Activated gamma-delta T cell treated with Interleukin-2 at 50 U/mL for 16 hours (primary cell): ENCODE measurements at regions not wholly inside any gene's neighbourhood (a gene's known extent, or its start where the extent isn't known, plus 50 kb on each side); places are given as distances from the start of the nearest gene placed in this dataset.

Experiments
- DNase-seq: peaks from one replicate; pipeline ENCODE4 v3.0.0-alpha.2; 2020

DNA sequence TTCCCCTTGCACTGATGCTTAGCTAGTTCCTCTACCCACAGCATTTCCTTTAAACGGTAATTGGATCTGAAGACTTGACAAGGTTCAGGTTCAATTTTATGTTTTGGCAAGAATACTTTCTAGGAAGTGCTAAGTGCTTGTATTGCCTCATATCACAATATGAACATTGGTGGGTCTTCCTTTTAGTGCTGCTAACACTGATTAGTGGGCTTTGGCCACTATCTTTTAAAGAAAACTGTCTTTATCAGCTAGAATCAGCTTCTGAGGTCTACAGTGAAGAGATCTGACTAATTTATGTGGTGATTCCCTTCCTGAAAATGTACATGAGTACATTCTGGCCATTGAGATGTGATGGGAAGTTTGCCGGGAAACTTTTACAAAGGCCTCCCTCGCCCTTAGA is 316.7 kb upstream of the KLF3 start:
- DNase-seq: no peak

DNA sequence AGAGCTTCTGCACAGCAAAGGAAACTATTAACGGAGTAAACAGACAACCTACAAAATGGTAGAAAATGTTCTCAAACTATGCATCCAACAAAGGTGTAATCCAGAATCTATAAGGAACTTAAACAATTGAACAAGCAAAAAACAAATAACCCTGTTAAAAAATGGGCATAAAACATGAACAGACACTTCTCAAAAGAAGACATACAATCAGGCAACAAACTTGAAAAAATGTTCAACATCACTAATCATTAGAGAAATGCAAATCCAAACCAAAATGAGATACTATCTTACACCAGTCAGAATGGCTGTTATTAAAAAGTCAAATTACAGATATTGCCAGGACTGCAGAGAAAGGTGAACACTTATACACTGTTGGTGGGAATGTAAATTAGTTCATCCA is 309.6 kb upstream of the KLF3 start:
- DNase-seq: no peak

- no peak for DNase-seq
Observed at GRCh38 chr4:38354872-38355271, 309.1 kb upstream of the KLF3 start.

- no peak for DNase-seq
Observed at GRCh38 chr4:38356686-38357085, 307.3 kb upstream of the KLF3 start.

- no peak for DNase-seq
Observed at GRCh38 chr4:38357546-38357945, 306.5 kb upstream of the KLF3 start.

DNA sequence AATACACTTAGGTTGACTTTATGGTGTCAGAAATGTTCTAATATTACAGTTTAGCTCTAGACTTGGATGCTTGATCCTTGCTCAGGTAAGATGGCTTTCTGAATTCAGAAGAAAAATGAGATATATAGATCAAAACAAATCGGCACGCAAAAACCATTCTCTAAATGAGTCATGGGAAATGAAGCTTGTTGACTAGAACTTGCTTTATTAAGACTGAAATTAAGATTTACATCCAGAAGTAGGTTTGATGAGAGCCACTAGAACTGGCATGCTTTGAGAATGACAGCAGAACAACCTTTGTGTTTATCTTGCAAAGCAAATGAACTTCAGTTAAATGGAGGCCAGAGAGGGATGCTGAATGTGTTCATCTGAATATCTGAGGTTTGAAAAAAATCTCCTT is 304.9 kb upstream of the KLF3 start:
- DNase-seq: no peak

DNA sequence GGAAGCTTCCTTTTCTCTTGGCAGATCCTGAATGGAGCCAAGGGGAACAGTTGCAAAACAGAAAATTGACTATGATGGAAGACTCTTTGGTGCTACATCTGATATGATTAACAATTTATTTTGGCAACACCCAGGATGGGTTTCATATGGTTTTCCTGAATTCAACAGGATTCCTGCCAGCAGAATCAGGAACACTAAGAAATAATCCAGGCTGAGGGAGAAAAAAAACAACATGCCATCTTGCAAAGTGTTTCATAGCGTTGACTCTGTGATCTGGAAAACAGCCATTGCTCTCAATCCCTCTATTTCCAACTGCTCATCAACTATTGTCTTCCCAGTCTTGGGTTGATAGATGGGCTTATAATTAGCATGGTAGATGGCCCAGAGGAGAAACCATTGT is 303.8 kb upstream of the KLF3 start:
- DNase-seq: no peak

DNA sequence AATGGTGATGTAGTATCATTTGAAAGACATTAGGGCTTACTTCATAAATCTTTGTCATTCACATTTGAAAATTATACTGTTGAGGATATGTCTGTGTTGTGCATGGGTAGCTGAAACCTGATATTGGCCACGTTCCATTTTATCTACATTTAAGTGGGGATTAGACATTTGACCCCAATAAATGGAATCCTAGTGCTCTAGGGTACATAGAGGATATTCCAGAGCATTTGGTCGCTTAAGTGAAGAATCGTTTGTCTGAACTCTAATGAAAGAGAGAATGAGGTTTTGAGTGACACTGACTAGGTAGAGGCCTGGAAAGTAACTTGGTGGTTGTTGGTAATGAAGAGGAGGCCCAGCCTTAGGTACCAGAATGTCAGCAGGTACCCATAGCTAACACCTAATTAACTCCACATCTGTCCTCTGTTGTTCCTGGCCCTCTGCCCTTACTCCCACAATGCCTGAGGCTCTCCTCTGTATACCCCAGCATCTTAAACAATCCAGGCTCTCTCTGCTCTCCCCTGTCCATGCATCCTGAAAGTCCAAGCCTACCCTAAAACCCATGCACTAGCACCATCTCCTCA is 299.5 kb upstream of the KLF3 start:
- DNase-seq: no peak

DNA sequence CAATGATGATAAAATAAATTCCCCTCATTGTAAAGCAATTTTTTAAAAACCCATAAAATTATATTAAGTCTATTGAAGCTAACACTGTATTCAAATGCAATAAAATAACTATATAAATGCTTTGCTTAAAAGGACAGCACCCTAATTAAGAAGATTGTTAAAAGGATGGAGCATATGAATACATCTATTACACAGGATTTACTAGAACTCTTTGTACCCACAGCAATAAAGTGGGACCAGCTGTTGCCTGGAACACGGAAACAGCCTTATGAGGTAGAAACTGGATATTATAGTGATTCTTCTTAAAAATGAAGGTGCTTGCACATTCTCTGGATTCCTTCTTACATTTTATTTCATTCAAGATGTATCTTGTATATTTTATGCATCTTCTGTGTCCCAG is 298.7 kb upstream of the KLF3 start:
- no peak for DNase-seq

DNA sequence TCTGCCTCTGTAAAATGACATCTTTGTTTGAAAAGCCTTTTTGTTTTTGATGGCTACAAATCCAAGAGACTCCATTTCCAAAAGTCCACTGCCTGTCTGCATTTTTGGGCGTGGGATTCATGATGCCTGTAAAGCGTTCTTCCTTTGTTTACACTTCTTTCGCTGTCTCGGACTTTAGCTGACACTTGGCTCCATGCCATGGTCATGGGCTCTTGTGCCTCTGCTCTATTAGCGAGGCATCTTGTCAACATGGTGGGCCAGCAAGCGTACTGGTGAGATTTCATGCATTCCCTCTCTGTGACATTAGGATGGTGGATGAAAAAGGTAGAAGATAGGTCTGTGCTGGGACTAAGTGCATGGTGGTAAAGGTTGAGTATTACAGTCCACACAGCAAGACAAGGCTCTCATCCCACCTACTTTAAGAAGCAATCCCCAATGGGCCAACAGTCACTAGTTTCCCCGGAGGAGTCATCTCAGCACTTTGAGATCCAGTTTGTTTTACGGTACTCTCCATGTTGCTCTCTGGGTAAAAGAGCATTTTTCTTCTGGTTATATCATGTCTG is 298.2 kb upstream of the KLF3 start:
- DNase-seq: no peak

- DNase-seq: no peak
Observed at GRCh38 chr4:38366456-38366855, 297.5 kb upstream of the KLF3 start.

DNA sequence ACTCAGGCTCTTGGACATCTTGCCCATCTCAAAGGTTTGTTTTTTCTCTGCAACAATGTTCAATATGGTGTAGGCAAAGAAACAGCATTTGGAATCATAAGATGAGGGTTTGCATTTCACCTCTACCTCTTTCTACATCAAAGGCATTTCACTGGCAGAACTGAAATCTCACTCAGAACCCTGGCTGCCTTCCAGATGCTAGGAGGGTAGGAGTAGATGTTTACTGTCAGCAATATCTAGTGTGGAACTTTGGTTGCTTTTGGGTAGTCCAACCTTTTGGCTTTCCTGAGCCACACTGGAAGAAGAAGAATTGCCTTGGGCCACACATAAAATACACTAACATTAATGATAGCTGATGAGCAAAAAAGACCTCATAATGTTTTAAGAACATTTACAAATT is 297.0 kb upstream of the KLF3 start:
- no peak for DNase-seq

- DNase-seq: no peak
Observed at GRCh38 chr4:38367642-38368174, 296.3 kb upstream of the KLF3 start.

DNA sequence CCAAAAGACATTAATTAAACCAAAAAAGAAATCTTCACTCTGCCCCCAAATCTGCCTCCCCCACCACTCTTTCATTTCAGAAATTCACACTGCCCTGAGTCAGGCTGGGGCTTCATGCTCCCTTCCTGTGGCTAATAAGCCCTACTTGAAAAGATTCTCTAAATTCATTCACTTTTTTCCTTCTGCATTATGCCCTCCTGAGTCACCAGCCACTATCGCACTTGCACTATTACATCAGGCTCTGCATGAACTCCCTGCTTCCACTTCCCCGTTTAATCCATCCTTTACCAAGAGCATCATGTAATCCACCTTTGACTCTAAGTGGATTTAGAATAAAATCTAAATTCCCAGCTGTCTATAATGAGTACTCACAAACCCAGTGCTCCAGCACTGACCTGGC is 295.4 kb upstream of the KLF3 start:
- DNase-seq: no peak

DNA sequence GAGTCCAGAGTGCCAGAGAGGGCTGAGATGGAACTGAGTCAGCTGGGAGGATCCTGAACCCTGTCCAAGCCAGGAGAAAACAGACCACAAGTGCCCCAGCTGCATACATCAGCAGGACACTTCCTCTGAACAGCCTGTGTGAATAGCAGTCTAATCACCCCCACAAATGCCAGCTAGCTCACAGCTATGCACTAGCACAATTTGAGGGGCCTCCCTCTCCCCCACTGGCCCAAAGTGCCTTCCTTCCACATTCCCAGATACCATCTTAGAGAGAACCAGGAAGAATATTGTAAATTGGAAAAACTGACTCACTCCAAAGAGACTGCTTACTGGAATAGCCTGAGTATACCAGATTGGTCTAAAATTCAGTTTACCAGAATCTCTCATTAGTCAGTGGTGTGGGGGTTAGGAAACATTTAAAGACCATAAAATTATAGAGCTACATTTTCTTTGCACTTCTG is 292.6 kb upstream of the KLF3 start:
- DNase-seq: no peak

DNA sequence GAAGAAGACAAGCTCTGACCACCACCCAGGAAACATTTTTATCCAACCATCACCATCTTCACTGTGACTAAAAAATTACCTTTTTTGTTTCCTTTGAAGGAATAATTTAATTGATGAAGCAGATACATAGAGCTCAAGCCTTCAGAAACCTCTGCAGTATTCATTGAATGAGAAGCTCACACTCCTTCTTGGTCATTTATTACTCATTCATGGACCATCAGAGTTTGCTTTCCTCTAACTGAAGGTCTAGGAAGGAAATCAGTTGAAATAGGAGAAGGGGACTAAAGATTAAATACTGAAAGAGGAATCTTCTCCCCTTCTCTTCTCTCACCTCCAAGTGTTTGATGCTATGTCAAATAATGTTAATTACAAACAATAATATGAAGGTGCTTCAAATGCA is 290.6 kb upstream of the KLF3 start:
- no peak for DNase-seq

GRCh38 chr4:38377195-38377594 is 286.8 kb upstream of the KLF3 start:
- DNase-seq: no peak

DNA sequence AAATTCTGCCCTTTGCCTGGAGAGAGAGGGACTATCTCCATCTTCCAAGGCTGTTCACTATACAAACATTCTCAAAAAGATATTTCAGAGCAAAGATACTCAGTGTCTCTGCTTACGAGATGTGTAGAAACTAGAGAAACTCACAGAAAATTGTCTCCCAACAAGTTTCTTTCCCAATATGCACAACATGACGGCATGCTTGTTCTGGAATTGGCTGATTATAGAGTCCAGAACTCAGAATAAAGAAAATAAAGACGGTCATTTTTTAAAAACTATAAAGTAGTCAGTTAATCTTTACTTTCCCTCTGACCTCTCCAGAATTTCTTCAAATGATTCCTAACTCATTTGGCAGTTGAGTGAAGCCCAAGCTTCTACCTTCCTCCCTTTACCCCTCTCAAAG is 285.5 kb upstream of the KLF3 start:
- no peak for DNase-seq

DNA sequence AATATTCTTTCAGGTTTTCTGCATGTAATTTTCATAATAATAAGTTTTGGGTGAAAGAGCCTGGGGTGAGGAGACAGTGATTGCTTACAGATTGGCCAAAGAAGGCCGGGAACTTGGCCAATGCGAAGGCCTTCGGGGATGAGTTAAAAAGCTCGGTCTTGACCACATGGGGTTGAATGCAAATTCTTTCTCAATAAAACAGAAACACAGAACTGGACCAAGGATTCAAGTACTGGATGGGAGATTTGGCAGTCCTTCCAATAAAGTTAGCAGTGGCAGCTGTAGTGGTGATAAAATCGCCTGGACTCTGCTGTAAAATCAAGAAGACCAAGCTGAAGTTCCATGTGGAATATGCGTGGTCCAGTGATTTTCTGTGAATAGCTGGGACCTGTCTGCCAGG is 282.2 kb upstream of the KLF3 start:
- DNase-seq: no peak

- DNase-seq: no peak
Observed at GRCh38 chr4:38382520-38382919, 281.5 kb upstream of the KLF3 start.

DNA sequence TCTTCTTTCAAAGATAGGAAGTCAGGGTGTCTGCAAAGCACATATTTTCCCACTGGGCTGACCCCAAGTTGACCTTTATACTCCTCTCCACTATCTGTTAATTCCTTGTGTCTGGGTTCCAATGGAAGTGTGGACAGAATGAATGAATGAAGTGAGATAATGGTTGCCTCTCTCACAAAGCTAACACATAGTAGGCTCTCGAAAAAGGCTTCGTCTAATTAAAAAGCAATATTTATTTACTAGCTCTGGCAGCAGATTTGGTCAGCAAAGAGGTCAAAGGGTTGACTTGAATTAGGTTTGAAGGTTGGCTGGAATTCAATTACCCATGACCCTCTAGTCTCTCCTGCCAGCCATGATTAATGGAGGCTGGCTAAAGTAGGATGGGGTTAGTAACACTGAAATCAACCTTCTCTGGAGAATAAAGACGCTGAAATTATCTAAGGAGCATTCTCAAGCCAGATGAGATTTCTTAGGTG is 280.3 kb upstream of the KLF3 start:
- DNase-seq: no peak

DNA sequence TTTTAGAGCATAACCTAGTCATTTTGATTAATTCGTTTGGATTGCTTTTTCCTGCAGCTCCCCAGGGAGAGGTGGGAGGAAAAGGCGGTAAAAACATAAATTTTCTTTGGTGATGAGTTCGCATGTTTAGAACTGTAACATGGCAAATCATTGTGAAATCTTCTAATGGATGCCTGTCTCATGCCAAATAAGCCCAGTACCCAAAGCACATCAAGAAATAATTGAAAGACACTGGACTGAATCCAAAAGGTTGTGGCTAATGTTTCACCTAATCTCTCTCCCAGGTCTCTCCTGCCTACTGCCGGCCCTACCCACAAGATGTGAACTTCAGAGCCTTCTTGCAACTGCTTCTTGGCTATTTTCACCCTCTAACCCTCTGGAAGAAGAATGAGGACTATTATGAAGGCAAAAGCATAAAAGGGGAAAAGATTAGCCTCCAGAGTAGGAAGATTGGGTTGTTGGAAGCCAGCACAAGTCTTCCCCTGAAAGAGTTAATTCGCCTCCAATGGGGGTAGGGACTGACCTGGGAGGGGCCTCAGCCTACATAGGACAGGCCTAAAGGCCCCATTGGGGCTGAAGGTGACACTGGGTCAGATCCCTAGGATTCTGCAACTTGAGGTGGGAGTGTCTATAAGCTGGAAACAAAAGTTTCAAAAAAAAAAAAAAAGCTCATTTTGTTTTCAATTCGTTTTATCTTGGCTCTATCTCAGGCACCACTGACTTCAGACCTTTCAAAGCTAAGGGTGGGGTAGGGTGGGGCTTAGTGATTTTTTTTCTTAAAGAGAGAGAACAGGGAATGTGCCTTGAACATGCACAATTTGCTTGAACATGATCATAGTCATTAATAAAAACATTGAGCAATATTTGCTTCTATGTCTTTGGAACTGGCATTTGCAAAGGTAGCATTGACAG is 278.6 kb upstream of the KLF3 start:
- no peak for DNase-seq

DNA sequence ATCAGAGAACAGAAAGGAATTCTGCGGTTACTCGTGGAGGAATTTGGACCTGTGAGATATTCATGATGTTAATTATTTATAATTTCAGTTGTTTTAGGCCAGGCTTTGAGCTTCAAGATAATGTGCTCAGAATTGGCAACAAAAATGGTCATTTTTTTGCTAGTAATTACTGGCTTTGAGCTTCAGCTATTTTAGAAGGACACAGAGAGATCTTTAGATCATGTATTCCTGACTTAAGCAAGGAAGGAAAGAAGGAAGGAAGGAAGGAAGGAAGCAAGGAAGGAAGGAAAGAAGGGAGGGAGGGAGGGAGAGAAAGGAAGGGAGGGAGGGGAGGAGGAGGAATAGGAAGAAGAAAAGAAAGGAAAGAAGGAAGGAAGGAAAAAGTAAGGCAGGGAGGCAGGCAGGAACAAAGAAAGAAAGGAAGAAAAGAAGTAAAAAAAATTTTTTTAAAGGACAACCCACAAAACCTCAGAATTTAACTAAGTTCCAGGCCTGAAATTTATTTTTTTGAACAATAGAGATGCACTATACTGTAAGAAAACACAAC is 277.9 kb upstream of the KLF3 start:
- no peak for DNase-seq
